GM12873 (cell line): ENCODE measurements at regions not wholly inside any gene's neighbourhood (a gene's known extent, or its start where the extent isn't known, plus 50 kb on each side); places are given as distances from the start of the nearest gene placed in this dataset.

Source experiments
- CTCF ChIP-seq: IDR thresholded peaks from 2 replicates; pipeline ENCODE4 v1.5.1; 2012; ENCODE audit warnings: low read depth, mild to moderate bottlenecking, moderate library complexity, low read length, control low read depth; ENCODE audit not compliant: insufficient read depth; ENCODE audit errors: missing control alignments

- no peak for TF ChIP-seq CTCF
Observed at GRCh38 chr1:232859216-232859615, 54.0 kb downstream of the MAP10 start.

DNA sequence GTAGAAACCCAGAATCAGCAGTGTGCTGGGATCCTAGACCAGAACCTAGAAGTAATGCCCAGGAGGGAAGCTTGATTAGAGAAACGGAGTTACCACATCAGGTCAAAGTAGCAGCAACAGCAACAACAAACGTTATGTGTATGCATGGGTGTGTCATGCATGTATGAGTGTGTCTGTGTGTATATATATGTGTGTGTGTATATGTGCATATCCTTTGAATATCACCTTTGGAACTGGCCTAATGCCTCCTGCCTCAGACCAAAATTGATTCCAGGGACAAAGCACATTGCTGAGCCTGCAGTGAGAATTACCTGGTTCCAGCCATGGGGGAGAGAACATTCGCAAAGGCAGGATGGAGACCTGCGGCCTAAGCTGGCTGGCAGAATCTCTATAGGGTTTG, 55.9 kb downstream of the MAP10 start:
- no peak for TF ChIP-seq CTCF

GRCh38 chr1:232863544-232864275, 58.5 kb downstream of the MAP10 start:
- TF ChIP-seq CTCF: no peak

- TF ChIP-seq CTCF: no peak
Observed at GRCh38 chr1:232865102-232865931, 60.1 kb downstream of the MAP10 start.

DNA sequence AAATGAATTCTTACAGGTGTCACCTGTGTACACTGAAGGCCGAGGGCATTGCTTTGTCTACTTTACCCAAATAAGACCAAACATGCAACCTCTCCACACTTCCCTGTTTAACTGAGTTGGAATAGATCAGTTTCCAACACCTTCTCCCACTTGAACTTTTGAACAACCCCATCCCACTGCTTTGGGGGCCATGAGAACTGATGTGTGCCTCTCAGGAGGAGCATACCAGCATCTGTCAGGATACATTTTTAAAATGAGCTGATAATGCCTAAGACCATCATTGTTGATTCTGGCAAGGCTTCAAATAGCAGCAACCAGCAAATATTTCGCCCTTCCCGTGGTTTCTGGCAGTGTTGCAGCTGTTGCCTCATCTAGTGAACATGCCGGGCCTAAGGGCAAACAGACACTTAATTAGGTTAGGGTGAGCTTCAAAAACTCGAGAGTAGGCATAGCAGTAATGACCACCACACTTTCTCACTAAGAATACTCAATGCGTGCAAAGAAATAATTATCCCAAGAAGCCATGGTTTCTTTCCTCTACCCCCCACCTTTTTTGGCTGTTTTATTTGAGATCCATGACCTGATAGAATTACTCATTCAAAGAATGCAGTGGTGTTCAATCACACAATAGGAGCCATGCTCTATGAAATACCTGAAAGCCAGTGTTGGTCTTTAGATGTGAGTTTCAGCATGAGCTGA, 63.7 kb downstream of the MAP10 start:
- no peak for TF ChIP-seq CTCF

DNA sequence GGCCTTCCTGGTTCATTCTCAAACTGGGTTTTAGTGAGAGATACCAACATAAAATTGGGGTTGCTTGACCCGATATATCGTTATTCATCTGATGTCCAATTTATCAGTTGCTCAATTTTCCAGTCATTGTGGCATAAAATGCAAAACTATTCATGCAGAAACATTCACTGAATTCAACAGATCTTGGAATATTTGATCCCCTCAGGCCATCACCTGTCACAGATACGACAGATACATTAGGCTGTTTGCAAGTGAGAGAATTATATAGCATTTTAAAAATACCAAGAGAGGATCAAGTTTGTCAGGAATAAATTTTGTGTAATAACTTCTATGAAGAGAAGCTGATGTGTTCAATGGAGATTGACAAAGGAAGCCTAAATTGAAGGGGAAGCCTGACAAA, 67.1 kb downstream of the MAP10 start:
- TF ChIP-seq CTCF: no peak

- no peak for TF ChIP-seq CTCF
Observed at GRCh38 chr1:232872738-232873137, 67.5 kb downstream of the MAP10 start.
